ENCODE measurements at regions not wholly inside any gene's neighbourhood (a gene's known extent, or its start where the extent isn't known, plus 50 kb on each side); places are given as distances from the start of the nearest gene placed in this dataset.

DNA sequence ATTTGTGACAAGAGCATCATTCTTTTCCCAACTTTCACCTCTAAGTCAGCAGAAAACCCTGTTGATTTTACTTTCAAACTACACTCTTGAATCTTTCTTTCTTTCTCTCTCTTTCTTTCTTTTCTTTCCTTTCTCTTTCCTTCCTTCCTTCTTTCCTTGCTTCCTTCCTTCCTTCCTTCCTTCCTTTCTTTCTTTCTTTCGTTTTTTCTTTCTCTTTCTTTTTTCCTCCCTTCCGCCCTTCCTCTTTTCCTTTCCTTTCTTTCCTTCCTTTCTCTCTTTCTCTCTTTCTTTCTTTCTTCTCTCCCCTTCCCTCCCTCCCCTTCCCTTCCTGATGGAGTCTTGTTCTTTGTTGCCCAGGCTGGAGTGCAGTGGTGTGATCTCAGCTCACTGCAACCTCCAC lies 649.5 kb downstream of the PLCL1 start:
- intact Hi-C loops (cut with micrococcal nuclease; ENCODE audit: unreplicated experiment), result no loop called here
- no peak for TF ChIP-seq EZH2 (IDR thresholded peaks at IDR 0.05; ENCODE audit: low read depth)
- TF ChIP-seq, protein P1, sequence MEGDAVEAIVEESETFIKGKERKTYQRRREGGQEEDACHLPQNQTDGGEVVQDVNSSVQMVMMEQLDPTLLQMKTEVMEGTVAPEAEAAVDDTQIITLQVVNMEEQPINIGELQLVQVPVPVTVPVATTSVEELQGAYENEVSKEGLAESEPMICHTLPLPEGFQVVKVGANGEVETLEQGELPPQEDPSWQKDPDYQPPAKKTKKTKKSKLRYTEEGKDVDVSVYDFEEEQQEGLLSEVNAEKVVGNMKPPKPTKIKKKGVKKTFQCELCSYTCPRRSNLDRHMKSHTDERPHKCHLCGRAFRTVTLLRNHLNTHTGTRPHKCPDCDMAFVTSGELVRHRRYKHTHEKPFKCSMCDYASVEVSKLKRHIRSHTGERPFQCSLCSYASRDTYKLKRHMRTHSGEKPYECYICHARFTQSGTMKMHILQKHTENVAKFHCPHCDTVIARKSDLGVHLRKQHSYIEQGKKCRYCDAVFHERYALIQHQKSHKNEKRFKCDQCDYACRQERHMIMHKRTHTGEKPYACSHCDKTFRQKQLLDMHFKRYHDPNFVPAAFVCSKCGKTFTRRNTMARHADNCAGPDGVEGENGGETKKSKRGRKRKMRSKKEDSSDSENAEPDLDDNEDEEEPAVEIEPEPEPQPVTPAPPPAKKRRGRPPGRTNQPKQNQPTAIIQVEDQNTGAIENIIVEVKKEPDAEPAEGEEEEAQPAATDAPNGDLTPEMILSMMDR (conservative IDR thresholded peaks at IDR 0.05), result no peak
- H3K4me3 ChIP-seq, result no peak overlapping the region
- no peak overlapping the region for H2AFZ ChIP-seq
- DNase-seq, result no peak
- H3K9me2 ChIP-seq (ENCODE audit: insufficient read depth), result no peaks in the 10 kb centered on the region
- no peaks in the 10 kb centered on the region for H3K9me3 ChIP-seq (ENCODE audit: insufficient read depth, low read depth)
- H3K27me3 ChIP-seq (ENCODE audit: insufficient read depth, low read depth), result no peaks in the 10 kb centered on the region
- POLR2A ChIA-PET (ENCODE audit: unreplicated experiment), result no interaction called here
- H3K4me2 ChIP-seq, result no peak overlapping the region
- H3F3A ChIP-seq (ENCODE audit: insufficient read depth, low read depth), result no peaks in the 10 kb centered on the region
- no peak overlapping the region for H3K27ac ChIP-seq
- CTCF ChIA-PET, result no interaction called here
- H3K79me2 ChIP-seq (ENCODE audit: low read depth), result no peaks in the 10 kb centered on the region
- H3K36me3 ChIP-seq (ENCODE audit: low read depth), result no peaks in the 10 kb centered on the region
- BruUV-seq (replicated peaks), result no TSS peak
- H4K20me1 ChIP-seq (ENCODE audit: insufficient read depth), result no peaks in the 10 kb centered on the region
- H3K4me1 ChIP-seq (replicated peaks; ENCODE audit: insufficient read depth), result no peaks in the 10 kb centered on the region

DNA sequence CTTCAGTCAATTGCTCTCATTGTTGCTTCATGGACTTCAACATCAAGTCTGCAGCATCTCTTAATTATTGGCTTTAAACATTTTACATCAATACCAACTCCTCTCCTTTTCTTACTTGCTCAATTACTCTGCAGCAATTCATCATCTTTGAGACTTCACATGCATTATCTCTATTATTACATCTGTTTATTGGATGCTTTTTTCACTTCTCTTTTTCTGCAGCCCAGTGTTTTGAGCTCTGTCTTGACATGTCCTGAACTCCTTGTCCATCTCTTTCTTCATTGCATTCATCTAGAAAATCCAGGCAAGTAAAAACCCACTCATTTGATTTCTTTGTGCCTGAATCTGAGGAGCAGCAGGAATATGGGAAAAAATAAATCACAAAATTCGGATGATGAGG lies 647.9 kb downstream of the PLCL1 start:
- Histone ChIP-seq H3K27me3 (ENCODE audit: insufficient read depth, low read depth) (no peaks in the 10 kb centered on the region), H3K79me2 (ENCODE audit: low read depth) (no peaks in the 10 kb centered on the region), H4K20me1 (ENCODE audit: insufficient read depth) (no peaks in the 10 kb centered on the region), H3K4me3 (no peak overlapping the region), H3K4me1 (replicated peaks; ENCODE audit: insufficient read depth) (no peaks in the 10 kb centered on the region), H3K9me2 (ENCODE audit: insufficient read depth) (no peaks in the 10 kb centered on the region), H3K36me3 (ENCODE audit: low read depth) (no peaks in the 10 kb centered on the region), H3K27ac (no peak overlapping the region), H3K9me3 (ENCODE audit: insufficient read depth, low read depth) (no peaks in the 10 kb centered on the region), H3F3A (ENCODE audit: insufficient read depth, low read depth) (no peaks in the 10 kb centered on the region), H3K4me2 (no peak overlapping the region), H2AFZ (no peak overlapping the region)
- TF ChIP-seq, protein P1 (conservative IDR thresholded peaks at IDR 0.05), result no peak
- TF ChIP-seq EZH2 (IDR thresholded peaks at IDR 0.05; ENCODE audit: low read depth), result no peak
- no TSS peak for BruUV-seq (replicated peaks)
- ChIA-PET CTCF (no interaction called here), POLR2A (ENCODE audit: unreplicated experiment) (no interaction called here)
- DNase-seq, result no peak
- intact Hi-C loops (cut with micrococcal nuclease; ENCODE audit: unreplicated experiment), result no loop called here

DNA sequence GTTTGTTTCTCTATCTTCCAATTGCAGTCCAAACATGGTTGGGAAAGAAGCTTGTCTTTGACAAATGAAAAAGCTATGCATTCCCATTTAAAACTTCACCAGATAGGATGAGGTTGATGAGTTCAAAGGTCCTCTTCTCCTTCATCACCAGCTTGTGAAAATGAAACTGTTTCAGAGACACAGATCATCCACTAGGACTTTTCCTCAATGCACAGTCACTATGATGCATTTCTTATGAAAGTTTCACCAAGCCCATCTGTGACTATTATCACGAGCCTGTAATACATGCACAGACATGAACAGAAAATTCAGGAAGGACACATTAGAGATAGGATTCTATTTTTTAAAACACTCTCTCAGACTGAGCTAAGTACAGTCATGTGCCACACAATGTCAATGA lies 644.4 kb downstream of the PLCL1 start:
- POLR2A ChIA-PET (ENCODE audit: unreplicated experiment), result no interaction called here
- CTCF ChIA-PET, result no interaction called here
- H3K9me2 ChIP-seq (ENCODE audit: insufficient read depth), result no peaks in the 10 kb centered on the region
- no TSS peak for BruUV-seq (replicated peaks)
- H3K4me2 ChIP-seq, result no peak overlapping the region
- H3F3A ChIP-seq (ENCODE audit: insufficient read depth, low read depth), result no peaks in the 10 kb centered on the region
- TF ChIP-seq EZH2 (IDR thresholded peaks at IDR 0.05; ENCODE audit: low read depth), result no peak
- TF ChIP-seq, protein P1 (conservative IDR thresholded peaks at IDR 0.05), result no peak
- H3K9me3 ChIP-seq (ENCODE audit: insufficient read depth, low read depth), result no peaks in the 10 kb centered on the region
- no peak overlapping the region for H2AFZ ChIP-seq
- no peak overlapping the region for H3K27ac ChIP-seq
- H3K4me3 ChIP-seq, result no peak overlapping the region
- H3K36me3 ChIP-seq (ENCODE audit: low read depth), result no peaks in the 10 kb centered on the region
- no peaks in the 10 kb centered on the region for H4K20me1 ChIP-seq (ENCODE audit: insufficient read depth)
- H3K79me2 ChIP-seq (ENCODE audit: low read depth), result no peaks in the 10 kb centered on the region
- no peaks in the 10 kb centered on the region for H3K27me3 ChIP-seq (ENCODE audit: insufficient read depth, low read depth)
- no peaks in the 10 kb centered on the region for H3K4me1 ChIP-seq (replicated peaks; ENCODE audit: insufficient read depth)
- intact Hi-C loops (cut with micrococcal nuclease; ENCODE audit: unreplicated experiment), result no loop called here
- DNase-seq, result no peak

Data from PC-9 (cell line).